GM12873 (cell line): ENCODE measurements at regions not wholly inside any gene's neighbourhood (a gene's known extent, or its start where the extent isn't known, plus 50 kb on each side); places are given as distances from the start of the nearest gene placed in this dataset.

ENCODE experiments used
- CTCF ChIP-seq: IDR thresholded peaks from 2 replicates; pipeline ENCODE4 v1.5.1; 2012; ENCODE audit warnings: low read depth, mild to moderate bottlenecking, moderate library complexity, low read length, control low read depth; ENCODE audit not compliant: insufficient read depth; ENCODE audit errors: missing control alignments

- no peak for TF ChIP-seq CTCF
Measured at GRCh38 chr22:48517039-48518030, 1310.3 kb downstream of the BRD1 start.

- no peak for TF ChIP-seq CTCF
Measured at GRCh38 chr22:48516571-48516970, 1311.1 kb downstream of the BRD1 start.

GRCh38 chr22:48515571-48516200 is 1312.0 kb downstream of the BRD1 start:
- no peak for TF ChIP-seq CTCF

GRCh38 chr22:48513929-48514328 is 1313.7 kb downstream of the BRD1 start:
- no peak for TF ChIP-seq CTCF

- no peak for TF ChIP-seq CTCF
Measured at GRCh38 chr22:48513446-48513845, 1314.2 kb downstream of the BRD1 start.

- no peak for TF ChIP-seq CTCF
Measured at GRCh38 chr22:48511781-48512327, 1315.8 kb downstream of the BRD1 start.

GRCh38 chr22:48511211-48511610 is 1316.5 kb downstream of the BRD1 start:
- no peak for TF ChIP-seq CTCF
